ENCODE measurements at regions not wholly inside any gene's neighbourhood (a gene's known extent, or its start where the extent isn't known, plus 50 kb on each side); places are given as distances from the start of the nearest gene placed in this dataset.

- Histone ChIP-seq H3K36me3 (ENCODE audit: control insufficient read depth, insufficient read depth, low read length) (no peaks in the 10 kb centered on the region), H3K27me3 (ENCODE audit: control insufficient read depth, insufficient read depth, low read length) (no peaks in the 10 kb centered on the region), H3K4me3 (ENCODE audit: low read length) (no peak overlapping the region), H3K9me3 (ENCODE audit: control insufficient read depth, insufficient read depth, low read length) (no peaks in the 10 kb centered on the region), H3K27ac (ENCODE audit: low read length) (no peak overlapping the region), H3K4me1 (ENCODE audit: control insufficient read depth, insufficient read depth, low read length) (peaks cover 2% of the 10 kb centered on the region)
- Mint-ChIP-seq H3K9me3 (no peaks in the 10 kb centered on the region), H3K27me3 (ENCODE audit: low read depth in 2 of 2) (peaks cover 0 to 6% of the 10 kb centered on the region in 2 donors), H3K4me3 (no peak overlapping the region), H3K4me1 (no peaks in the 10 kb centered on the region), H3K27ac (no peak overlapping the region), H3K36me3 (no peaks in the 10 kb centered on the region)
- 88% methylated on average over 3 of the region's 4 CpGs for WGBS (ENCODE audit: insufficient coverage)
- DNase-seq (no peak), ATAC-seq (no peak)
- TF ChIP-seq CTCF (IDR thresholded peaks at IDR 0.05) = no peak
- intact Hi-C loops (cut with micrococcal nuclease) = no loop called here
Observed at GRCh38 chr6:105603788-105604586, 201.1 kb upstream of the PREP start.

DNA sequence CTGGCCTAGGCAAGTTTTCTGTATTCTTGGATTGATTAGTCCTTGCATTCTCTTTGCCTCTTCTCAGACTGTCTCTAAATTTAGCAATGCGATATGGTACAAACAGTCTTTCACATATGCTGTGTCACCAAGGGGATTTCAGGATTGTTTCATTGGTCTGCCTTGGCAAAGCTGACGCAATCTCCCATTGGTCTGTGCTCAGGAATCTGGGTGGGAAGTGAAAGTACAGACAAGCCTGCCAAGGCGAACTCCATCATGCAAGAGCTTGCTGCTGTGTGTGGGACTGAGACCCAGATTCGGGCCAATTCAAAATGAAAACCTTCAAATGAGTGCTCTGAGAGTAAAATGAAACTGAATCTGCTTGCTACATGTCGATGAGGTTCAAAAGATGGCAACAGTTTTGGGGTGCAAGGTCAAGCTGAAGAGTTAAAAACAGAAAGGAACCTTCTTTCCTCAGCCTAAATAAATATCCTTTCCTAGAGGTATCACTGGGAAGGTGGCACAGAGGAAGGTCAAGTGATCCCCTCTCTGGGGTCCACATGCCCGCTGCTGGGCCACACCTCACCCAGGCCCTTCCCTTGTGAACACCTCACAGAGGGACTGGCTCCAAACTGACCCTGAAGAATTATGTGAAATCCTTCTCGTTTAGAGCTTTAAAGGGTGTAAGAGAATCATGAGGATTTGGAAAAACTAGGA, 198.8 kb upstream of the PREP start:
- no peak for TF ChIP-seq CTCF (IDR thresholded peaks at IDR 0.05)
- peak in 1 of 2 donors; percentile 47 for DNase-seq
- Mint-ChIP-seq H3K4me3 (no peak overlapping the region), H3K27me3 (ENCODE audit: low read depth in 2 of 2) (peaks cover 0 to 6% of the 10 kb centered on the region in 2 donors), H3K36me3 (no peaks in the 10 kb centered on the region), H3K9me3 (no peaks in the 10 kb centered on the region), H3K4me1 (no peaks in the 10 kb centered on the region), H3K27ac (no peak overlapping the region)
- Histone ChIP-seq H3K9me3 (ENCODE audit: control insufficient read depth, insufficient read depth, low read length) (no peaks in the 10 kb centered on the region), H3K27ac (ENCODE audit: low read length) (no peak overlapping the region), H3K36me3 (ENCODE audit: control insufficient read depth, insufficient read depth, low read length) (no peaks in the 10 kb centered on the region), H3K4me1 (ENCODE audit: control insufficient read depth, insufficient read depth, low read length) (peaks cover 2% of the 10 kb centered on the region), H3K27me3 (ENCODE audit: control insufficient read depth, insufficient read depth, low read length) (no peaks in the 10 kb centered on the region), H3K4me3 (ENCODE audit: low read length) (no peak overlapping the region)
- ATAC-seq = peak in 1 of 3 donors; percentile 35
- intact Hi-C loops (cut with micrococcal nuclease) = no loop called here
- 67% methylated on average over 6 of the region's 7 CpGs for WGBS (ENCODE audit: insufficient coverage)

GRCh38 chr6:105600336-105601260, 197.7 kb upstream of the PREP start:
- ATAC-seq (no peak), DNase-seq (no peak)
- no peaks in the 10 kb centered on the region for H3K36me3 Mint-ChIP-seq
- no peak overlapping the region for H3K27ac ChIP-seq (ENCODE audit: low read length)
- H3K4me1 ChIP-seq (ENCODE audit: control insufficient read depth, insufficient read depth, low read length) = peaks cover 2% of the 10 kb centered on the region
- H3K27me3 ChIP-seq (ENCODE audit: control insufficient read depth, insufficient read depth, low read length) = no peaks in the 10 kb centered on the region
- H3K4me1 Mint-ChIP-seq = no peaks in the 10 kb centered on the region
- 90% methylated on average over 8 of the region's 9 CpGs for WGBS (ENCODE audit: insufficient coverage)
- H3K4me3 ChIP-seq (ENCODE audit: low read length) = no peak overlapping the region
- peaks cover 0 to 6% of the 10 kb centered on the region in 2 donors for H3K27me3 Mint-ChIP-seq (ENCODE audit: low read depth in 2 of 2)
- H3K36me3 ChIP-seq (ENCODE audit: control insufficient read depth, insufficient read depth, low read length) = no peaks in the 10 kb centered on the region
- H3K9me3 Mint-ChIP-seq = no peaks in the 10 kb centered on the region
- no peaks in the 10 kb centered on the region for H3K9me3 ChIP-seq (ENCODE audit: control insufficient read depth, insufficient read depth, low read length)
- TF ChIP-seq CTCF (IDR thresholded peaks at IDR 0.05) = no peak
- no peak overlapping the region for H3K27ac Mint-ChIP-seq
- H3K4me3 Mint-ChIP-seq = no peak overlapping the region
- intact Hi-C loops (cut with micrococcal nuclease) = no loop called here

All from natural killer cell (primary cell).